ENCODE measurements at regions not wholly inside any gene's neighbourhood (a gene's known extent, or its start where the extent isn't known, plus 50 kb on each side); places are given as distances from the start of the nearest gene placed in this dataset.

DNA sequence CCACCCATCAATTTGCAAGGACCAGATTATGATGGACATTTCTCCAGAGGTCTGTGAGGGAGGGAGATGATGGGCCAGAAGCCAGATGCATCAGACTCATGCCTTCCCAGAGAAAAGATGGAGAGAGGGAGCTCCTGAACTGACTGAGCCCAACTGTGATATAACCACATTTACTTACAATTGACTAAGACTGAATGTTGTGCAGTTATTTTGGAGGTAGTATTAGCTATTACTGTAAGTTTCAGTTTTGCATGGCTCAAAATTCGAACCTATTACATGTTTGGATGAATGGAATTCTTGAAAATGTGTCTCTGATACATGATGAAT, 211.1 kb upstream of the SFSWAP start:
- DNase-seq (ENCODE audit: low read depth) = no peak
- H3K4me3 ChIP-seq (ENCODE audit: low read length) = no peak overlapping the region
- TF ChIP-seq, protein P1, sequence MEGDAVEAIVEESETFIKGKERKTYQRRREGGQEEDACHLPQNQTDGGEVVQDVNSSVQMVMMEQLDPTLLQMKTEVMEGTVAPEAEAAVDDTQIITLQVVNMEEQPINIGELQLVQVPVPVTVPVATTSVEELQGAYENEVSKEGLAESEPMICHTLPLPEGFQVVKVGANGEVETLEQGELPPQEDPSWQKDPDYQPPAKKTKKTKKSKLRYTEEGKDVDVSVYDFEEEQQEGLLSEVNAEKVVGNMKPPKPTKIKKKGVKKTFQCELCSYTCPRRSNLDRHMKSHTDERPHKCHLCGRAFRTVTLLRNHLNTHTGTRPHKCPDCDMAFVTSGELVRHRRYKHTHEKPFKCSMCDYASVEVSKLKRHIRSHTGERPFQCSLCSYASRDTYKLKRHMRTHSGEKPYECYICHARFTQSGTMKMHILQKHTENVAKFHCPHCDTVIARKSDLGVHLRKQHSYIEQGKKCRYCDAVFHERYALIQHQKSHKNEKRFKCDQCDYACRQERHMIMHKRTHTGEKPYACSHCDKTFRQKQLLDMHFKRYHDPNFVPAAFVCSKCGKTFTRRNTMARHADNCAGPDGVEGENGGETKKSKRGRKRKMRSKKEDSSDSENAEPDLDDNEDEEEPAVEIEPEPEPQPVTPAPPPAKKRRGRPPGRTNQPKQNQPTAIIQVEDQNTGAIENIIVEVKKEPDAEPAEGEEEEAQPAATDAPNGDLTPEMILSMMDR (conservative IDR thresholded peaks at IDR 0.05; ENCODE audit: low read length) = no peak

DNA sequence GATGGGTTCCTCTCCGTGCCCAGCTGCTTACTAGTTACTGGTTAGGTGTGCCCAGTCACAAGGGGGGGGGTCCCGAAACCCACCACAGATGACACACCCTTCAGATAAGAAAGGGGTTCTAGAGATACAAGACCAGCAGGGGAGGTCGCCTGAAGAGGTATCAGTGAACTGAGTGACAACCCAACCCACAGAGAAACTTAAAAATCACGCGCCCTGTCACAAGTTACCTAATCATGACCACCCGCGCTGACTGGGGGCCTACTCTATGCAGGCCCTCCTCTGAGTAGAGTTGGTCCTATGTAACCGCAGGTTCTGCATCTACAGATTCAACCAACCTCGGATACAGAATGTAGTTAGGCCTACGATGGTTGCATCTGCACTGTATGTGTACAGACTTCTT, 210.3 kb upstream of the SFSWAP start:
- DNase-seq (ENCODE audit: low read depth) = no peak
- TF ChIP-seq, protein P1 (conservative IDR thresholded peaks at IDR 0.05; ENCODE audit: low read length) = no peak
- H3K4me3 ChIP-seq (ENCODE audit: low read length) = no peak overlapping the region

DNA sequence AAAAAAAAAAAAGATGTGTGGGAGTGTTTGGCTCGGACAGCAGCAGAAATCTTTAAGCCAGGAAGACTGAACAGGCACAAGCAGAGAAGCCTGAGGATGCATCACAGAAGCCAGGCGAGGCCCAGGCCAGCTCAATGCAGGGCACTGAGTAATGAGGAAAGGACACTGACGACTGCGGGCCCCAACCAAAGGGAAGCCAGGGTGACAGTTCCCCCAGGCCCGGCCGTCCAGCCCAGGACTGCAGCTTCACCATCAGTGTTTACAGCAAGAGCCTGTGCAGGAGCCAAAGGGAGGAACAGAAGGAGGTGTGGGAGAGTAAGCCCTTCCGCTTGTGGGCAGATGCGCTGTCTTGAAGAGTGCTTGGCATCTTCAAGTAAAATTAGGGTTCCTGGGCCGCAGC, 205.3 kb upstream of the SFSWAP start:
- DNase-seq (ENCODE audit: low read depth) = no peak
- no peak overlapping the region for H3K4me3 ChIP-seq (ENCODE audit: low read length)
- TF ChIP-seq, protein P1 (conservative IDR thresholded peaks at IDR 0.05; ENCODE audit: low read length) = no peak

DNA sequence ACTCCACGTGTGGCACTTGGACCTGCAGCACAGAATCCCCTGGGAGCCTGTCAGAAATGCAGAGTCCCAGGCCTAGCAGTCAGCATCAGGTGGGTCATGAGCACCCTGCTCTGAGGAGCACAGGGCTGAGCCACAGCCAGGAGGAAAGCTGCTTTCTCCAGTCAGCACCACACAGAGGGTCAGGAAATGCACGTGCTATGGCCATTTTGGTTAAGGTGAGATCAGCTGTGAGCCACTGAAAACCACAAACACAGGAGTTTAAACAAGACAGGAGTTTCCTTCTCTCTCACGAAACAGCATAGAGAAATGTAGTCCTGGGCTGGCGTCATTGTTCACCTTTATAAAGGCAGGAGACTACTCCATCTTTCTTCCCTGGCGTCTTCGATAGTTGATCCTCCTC, 204.5 kb upstream of the SFSWAP start:
- TF ChIP-seq, protein P1 (conservative IDR thresholded peaks at IDR 0.05; ENCODE audit: low read length) = no peak
- no peak for DNase-seq (ENCODE audit: low read depth)
- H3K4me3 ChIP-seq (ENCODE audit: low read length) = no peak overlapping the region

DNA sequence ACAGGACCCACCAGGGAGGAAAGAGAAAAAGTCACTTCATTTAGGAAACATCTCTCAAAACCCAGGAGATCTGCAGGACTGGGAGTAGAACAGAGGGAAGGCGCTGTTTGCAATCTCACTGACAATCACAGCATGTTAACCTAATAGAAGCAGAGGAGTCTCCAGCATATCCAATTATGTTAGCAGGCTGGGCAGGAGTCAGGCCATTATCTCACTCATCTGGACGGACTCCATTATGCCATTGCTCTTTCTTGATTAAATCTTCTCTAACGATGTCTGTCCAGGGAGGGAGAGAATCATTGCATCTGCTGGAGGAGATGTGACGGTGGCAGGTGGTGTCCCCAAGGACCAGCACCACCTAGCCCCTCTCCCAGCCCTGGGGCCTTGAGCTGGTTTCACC, 203.8 kb upstream of the SFSWAP start:
- TF ChIP-seq, protein P1 (conservative IDR thresholded peaks at IDR 0.05; ENCODE audit: low read length) = no peak
- H3K4me3 ChIP-seq (ENCODE audit: low read length) = no peak overlapping the region

DNA sequence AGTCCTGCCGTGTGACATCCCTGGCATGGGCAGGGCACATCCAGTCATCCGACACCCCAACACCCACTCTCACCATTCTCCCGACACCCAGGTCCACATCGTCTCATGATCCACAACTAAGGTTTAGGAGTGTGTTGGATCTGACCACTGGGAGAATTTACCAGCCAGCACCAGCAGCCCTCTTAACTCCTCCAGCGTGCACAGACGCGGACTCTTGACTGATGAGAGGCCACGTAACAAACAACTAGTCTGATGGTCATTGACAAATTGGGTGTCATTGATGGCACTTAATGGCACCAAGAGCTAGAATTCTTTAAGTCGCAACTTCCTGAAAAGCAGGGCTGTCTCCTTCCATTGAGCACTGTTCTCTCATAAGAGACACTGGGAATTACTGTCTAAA, 203.0 kb upstream of the SFSWAP start:
- TF ChIP-seq, protein P1 (conservative IDR thresholded peaks at IDR 0.05; ENCODE audit: low read length) = no peak
- no peak overlapping the region for H3K4me3 ChIP-seq (ENCODE audit: low read length)
- DNase-seq (ENCODE audit: low read depth) = no peak

More for the DNA sequence above, 203.8 kb upstream of the SFSWAP start:
- DNase-seq (ENCODE audit: low read depth) = no peak

DNA sequence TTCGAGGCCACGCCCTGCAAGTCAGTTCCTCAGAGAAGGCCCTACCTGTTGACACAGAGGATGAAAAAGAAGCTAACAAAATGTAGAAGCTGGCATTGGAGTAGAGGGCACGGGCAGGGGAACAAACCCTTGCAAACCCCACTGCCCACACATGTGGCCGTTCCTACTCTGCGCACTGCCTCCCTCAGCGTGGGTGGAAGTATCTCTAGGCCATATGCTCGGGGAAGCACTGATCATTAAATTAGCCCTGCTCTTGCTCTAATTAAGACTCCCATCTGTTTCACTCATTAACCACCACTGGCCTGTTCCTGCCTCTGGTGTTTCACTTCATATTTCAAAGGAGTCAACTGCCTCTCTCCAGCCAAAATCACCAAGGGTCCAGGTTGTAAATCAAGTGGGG, 201.2 kb upstream of the SFSWAP start:
- TF ChIP-seq, protein P1 (conservative IDR thresholded peaks at IDR 0.05; ENCODE audit: low read length) = no peak
- no peak for DNase-seq (ENCODE audit: low read depth)
- no peak overlapping the region for H3K4me3 ChIP-seq (ENCODE audit: low read length)

Measured in AG10803 (cell line).